Smooth muscle cell (in vitro differentiated cells): ENCODE measurements at regions not wholly inside any gene's neighbourhood (a gene's known extent, or its start where the extent isn't known, plus 50 kb on each side); places are given as distances from the start of the nearest gene placed in this dataset.

Experiments
- DNase-seq: peaks from one replicate; lab custom pipeline; 2025; ENCODE audit not compliant: unreplicated experiment; lab: John Stamatoyannopoulos, UW
- H2AFZ ChIP-seq: fragments of 200-600 bp; sonication (generic); 2 replicates; pipeline ENCODE4 v1.6.0; 2016; ENCODE audit warnings: antibody characterized with exemption, low read depth, mild to moderate bottlenecking
- H3F3A ChIP-seq: fragments of 200-600 bp; sonication (generic); 2 replicates; pipeline ENCODE4 v1.6.0; 2017; ENCODE audit warnings: antibody characterized with exemption, low read depth
- H3K27ac ChIP-seq: fragments of 200-600 bp; sonication (generic); 2 replicates; pipeline ENCODE4 v1.5.1; 2016; ENCODE audit warnings: low read depth, mild to moderate bottlenecking
- H3K27me3 ChIP-seq: fragments of 200-600 bp; sonication (generic); 2 replicates; pipeline ENCODE4 v1.6.1; 2016; ENCODE audit warnings: low read depth, mild to moderate bottlenecking
- H3K36me3 ChIP-seq: fragments of 200-600 bp; sonication (generic); 2 replicates; pipeline ENCODE4 v1.5.1; 2016; ENCODE audit warnings: low read depth
- H3K4me1 ChIP-seq: fragments of 200-600 bp; sonication (generic); 2 replicates; pipeline ENCODE4 v1.5.1; 2016; ENCODE audit warnings: low read depth
- H3K4me2 ChIP-seq: fragments of 200-600 bp; sonication (generic); 2 replicates; pipeline ENCODE4 v1.6.0; 2016; ENCODE audit warnings: mild to moderate bottlenecking
- H3K4me3 ChIP-seq: fragments of 200-600 bp; sonication (generic); 2 replicates; pipeline ENCODE4 v1.5.1; 2016; ENCODE audit warnings: mild to moderate bottlenecking
- H3K79me2 ChIP-seq: fragments of 200-600 bp; sonication (generic); 2 replicates; pipeline ENCODE4 v1.6.0; 2016; ENCODE audit warnings: low read depth, mild to moderate bottlenecking
- H3K9ac ChIP-seq: fragments of 200-600 bp; sonication (generic); 2 replicates; pipeline ENCODE4 v1.6.0; 2016; ENCODE audit warnings: low read depth
- H3K9me3 ChIP-seq: fragments of 200-600 bp; sonication (generic); replicated peaks from 2 replicates; pipeline ENCODE4 v1.5.1; 2016; ENCODE audit warnings: low read depth
- H4K20me1 ChIP-seq: fragments of 200-600 bp; sonication (generic); 2 replicates; pipeline ENCODE4 v1.6.0; 2016; ENCODE audit warnings: low read depth
- CTCF ChIP-seq: fragments of 200-600 bp; sonication (generic); IDR thresholded peaks from 2 replicates; pipeline ENCODE4 v1.5.1; 2017; ENCODE audit warnings: borderline replicate concordance, mild to moderate bottlenecking, antibody characterized with exemption; ENCODE audit not compliant: insufficient read depth, poor library complexity, severe bottlenecking
- WGBS: methylation state at CpG from one replicate; pipeline ENCODE4 v1.1.7; 2016; ENCODE audit warnings: low lambda C conversion rate; 5-methylcytosine and 5-hydroxymethylcytosine counted together

DNA sequence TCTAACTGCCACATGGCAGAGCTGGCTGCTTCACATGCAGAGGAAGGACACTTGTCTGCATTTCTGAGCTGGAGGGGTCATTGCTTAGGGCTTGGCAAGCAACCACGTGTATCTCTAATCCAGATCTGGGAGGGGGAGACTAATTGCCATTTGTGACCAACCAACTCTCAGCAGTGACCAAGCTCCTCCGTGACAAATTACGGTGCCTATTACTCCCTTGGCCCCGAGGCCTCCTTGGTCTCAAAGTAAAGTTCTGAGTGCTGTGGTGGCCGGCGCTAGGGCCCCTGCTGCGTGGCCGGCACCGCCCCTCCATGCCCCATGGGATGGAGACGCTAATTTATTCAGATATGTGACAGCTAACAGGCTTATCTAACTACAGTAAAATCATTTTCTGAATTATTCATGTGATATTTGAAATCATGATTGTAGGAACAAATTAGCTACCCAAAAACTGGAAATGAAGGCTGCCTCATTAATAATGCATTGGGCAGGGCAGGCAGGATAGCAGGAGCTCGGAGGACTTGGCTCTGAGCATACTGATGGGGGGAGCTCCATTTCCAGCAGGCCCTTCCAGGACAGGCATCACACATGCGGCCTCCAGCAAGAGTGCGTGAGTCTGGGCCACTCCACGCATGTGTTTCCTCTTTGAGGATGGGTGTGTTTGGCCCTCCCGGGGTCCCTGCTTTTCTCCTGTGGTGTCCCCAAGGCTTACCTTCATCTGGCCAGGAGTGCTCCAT is 67.7 kb downstream of the C5orf15 start:
- 89% methylated on average over 15 of the region's 15 CpGs for WGBS

GRCh38 chr5:133899506-133899905 is 68.9 kb downstream of the C5orf15 start:
- Histone ChIP-seq H3K36me3 (no peaks in the 10 kb centered on the region), H3K4me1 (no peaks in the 10 kb centered on the region), H3K27ac (no peak overlapping the region), H3K4me3 (no peak overlapping the region), H3K9ac (no peak overlapping the region), H3K79me2 (no peaks in the 10 kb centered on the region), H2AFZ (no peak overlapping the region), H3F3A (no peaks in the 10 kb centered on the region), H4K20me1 (no peaks in the 10 kb centered on the region), H3K9me3 (no peaks in the 10 kb centered on the region), H3K27me3 (no peaks in the 10 kb centered on the region), H3K4me2 (no peak overlapping the region)
- no peak for DNase-seq
- no peak for TF ChIP-seq CTCF
- 90% methylated on average over 3 of the region's 4 CpGs for WGBS

More for the DNA sequence above, 67.7 kb downstream of the C5orf15 start:
- Histone ChIP-seq H3K79me2 (no peaks in the 10 kb centered on the region), H4K20me1 (no peaks in the 10 kb centered on the region), H3K27me3 (no peaks in the 10 kb centered on the region), H3K4me3 (no peak overlapping the region), H3K36me3 (no peaks in the 10 kb centered on the region), H2AFZ (no peak overlapping the region), H3K9ac (no peak overlapping the region), H3F3A (no peaks in the 10 kb centered on the region), H3K4me2 (no peak overlapping the region), H3K27ac (no peak overlapping the region), H3K9me3 (no peaks in the 10 kb centered on the region), H3K4me1 (no peaks in the 10 kb centered on the region)
- TF ChIP-seq CTCF: no peak
- no peak for DNase-seq

GRCh38 chr5:133898440-133898839 is 70.0 kb downstream of the C5orf15 start:
- H3F3A ChIP-seq: no peaks in the 10 kb centered on the region
- H3K27ac ChIP-seq: no peak overlapping the region
- no peak overlapping the region for H3K4me2 ChIP-seq
- H3K79me2 ChIP-seq: no peaks in the 10 kb centered on the region
- no peaks in the 10 kb centered on the region for H3K4me1 ChIP-seq
- no peak for DNase-seq
- no peaks in the 10 kb centered on the region for H3K9me3 ChIP-seq
- no peaks in the 10 kb centered on the region for H4K20me1 ChIP-seq
- H2AFZ ChIP-seq: no peak overlapping the region
- TF ChIP-seq CTCF: no peak
- H3K4me3 ChIP-seq: no peak overlapping the region
- H3K9ac ChIP-seq: no peak overlapping the region
- no peaks in the 10 kb centered on the region for H3K36me3 ChIP-seq
- 89% methylated on average over 3 of the region's 3 CpGs for WGBS
- no peaks in the 10 kb centered on the region for H3K27me3 ChIP-seq

GRCh38 chr5:133897431-133897830 is 71.0 kb downstream of the C5orf15 start:
- WGBS: 88% methylated on average over 4 of the region's 4 CpGs
- H3K36me3 ChIP-seq: no peaks in the 10 kb centered on the region
- H3K4me1 ChIP-seq: no peaks in the 10 kb centered on the region
- no peak overlapping the region for H2AFZ ChIP-seq
- no peaks in the 10 kb centered on the region for H3K79me2 ChIP-seq
- no peaks in the 10 kb centered on the region for H4K20me1 ChIP-seq
- H3K4me2 ChIP-seq: no peak overlapping the region
- no peak for DNase-seq
- no peaks in the 10 kb centered on the region for H3F3A ChIP-seq
- no peaks in the 10 kb centered on the region for H3K9me3 ChIP-seq
- H3K4me3 ChIP-seq: no peak overlapping the region
- no peak overlapping the region for H3K9ac ChIP-seq
- no peak for TF ChIP-seq CTCF
- H3K27me3 ChIP-seq: no peaks in the 10 kb centered on the region
- no peak overlapping the region for H3K27ac ChIP-seq
